HG03135 (cell line): ENCODE measurements at regions not wholly inside any gene's neighbourhood (a gene's known extent, or its start where the extent isn't known, plus 50 kb on each side); places are given as distances from the start of the nearest gene placed in this dataset.
"Not testable (repeated sequence)": the region's sequence is repeated elsewhere in the genome, so short reads cannot be mapped to it uniquely, and the experiment has no call there.

Experiments
- ATAC-seq: cut with Tn5 transposase; IDR thresholded peaks from one replicate; pipeline ENCODE4 v1.9.1; 2021; ENCODE audit warnings: mild to moderate bottlenecking, moderate library complexity; ENCODE audit not compliant: unreplicated experiment

DNA sequence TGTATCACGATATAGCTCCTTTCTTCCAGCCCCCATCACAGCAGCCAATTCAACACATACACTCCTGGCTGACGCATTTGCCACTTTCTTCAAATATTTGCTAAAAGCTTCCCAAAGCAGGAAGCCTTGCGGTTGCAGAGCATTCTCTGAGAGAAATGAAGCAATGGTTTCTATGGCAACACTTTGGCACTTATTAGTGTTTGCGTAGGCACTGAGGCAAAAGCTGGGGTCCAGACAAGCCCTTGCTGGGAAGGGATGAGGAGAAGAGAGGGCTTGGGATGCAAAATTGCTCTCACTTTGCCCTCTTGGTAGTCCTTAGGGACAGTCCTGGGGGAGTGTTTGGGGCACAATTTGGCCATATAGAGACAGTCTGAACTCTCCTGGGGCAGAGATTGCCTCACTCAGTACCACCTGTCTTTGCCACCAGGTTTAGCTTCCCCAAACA, 55.0 kb upstream of the PAK3 start:
- ATAC-seq, result no peak

DNA sequence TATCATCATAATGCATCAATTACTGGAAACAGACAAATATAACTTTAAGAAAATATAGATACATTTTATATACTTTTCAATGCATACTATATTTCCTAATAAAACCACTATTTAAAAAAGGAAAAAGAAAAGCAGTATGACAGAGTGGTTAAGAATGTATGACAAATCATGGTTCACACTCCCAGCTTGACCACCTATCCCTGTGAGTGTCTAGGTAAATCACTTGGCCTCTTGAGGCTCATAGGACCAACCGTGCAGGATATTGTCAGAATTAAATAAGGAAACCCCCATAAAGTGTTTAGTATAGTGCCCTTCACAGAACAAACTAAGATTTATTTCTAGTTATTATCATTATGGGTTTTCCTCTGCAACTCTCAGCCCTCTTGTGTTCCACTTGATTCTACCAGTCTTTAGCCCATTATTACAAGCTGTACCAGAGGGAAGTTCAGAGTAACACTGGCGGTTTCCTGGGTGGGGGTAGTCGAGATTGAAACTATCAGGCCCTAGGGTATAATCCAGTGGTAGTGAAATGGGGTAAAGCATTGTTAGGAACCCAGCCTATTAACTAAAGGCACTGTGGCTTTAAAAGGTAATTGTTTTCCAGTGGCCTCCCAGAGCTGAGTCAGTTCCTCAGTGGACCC, 55.5 kb upstream of the PAK3 start:
- no peak for ATAC-seq

DNA sequence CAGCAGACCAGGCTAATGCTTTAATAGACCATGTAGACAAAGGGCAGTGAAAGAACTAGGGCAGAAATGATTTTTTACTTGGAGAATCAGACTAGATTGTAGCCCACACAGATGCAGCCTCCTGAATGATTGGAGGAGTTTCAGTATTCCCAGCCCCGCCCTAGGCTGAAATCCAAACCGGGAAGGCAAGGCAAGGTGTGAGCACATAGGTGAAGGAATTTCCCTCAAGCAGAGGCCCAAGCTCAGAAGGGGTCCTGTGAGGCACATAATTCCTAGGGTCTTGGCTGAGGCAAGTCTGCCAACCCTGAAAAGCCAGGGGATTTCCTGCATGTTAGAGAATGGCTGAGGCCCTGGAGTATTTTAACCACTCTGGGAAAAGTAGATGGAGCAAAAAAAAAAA, 56.4 kb upstream of the PAK3 start:
- no peak for ATAC-seq

DNA sequence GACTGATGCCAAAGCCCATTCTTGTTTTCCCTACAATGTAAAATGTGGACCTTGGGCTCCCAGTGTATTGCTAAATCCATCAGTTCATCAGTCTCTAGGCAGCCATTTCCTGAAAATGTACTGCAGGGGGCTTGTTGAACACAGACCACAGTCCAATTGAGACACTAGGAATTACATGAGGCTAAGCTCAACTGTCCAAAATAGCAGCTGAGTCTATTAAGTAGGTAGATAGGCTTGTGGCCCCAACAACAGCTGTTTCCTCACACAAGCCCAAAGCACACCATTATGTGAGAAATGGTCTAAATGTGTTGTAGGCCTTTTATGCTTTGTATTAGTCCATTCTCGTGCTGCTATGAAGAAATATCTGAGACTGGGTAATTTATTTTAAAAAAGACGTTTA, 60.0 kb upstream of the PAK3 start:
- ATAC-seq, result no peak

DNA sequence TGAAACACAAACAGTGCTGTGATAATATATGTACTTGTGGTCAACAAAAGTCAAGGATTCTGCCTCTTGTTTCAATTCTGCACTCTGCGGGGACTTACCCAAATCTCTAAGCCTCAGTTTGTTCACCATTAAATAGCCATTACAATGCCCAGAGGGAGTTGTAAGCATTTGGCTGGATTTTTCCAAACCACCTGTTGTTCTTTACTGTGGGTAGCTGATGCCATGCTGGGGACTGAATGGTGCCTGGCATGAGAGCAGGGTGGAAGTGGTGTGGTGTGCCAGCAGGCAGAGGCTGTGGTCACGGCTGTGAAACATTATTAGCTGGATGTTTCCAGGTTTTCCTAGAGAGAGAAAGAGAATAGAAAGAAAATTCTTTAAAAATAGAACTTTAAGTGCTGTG, 60.7 kb upstream of the PAK3 start:
- no peak for ATAC-seq

DNA sequence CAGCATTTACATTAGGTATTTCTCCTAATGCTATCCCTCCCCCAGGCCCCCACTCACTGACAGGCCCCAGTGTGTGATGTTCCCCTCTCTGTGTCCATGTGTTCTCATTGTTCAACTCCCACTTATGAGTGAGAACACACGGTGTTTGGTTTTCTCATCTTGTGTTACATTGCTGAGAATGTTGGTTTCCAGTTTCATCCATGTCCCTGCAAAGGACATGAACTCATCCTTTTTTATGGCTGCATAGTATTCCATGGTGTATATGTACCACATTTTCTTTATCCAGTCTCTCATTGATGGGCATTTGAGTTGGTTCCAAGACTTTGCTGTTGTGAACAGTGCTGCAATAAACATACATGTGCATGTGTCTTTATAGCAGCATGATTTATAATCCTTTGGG, 73.0 kb upstream of the PAK3 start:
- not testable (repeated sequence) for ATAC-seq

DNA sequence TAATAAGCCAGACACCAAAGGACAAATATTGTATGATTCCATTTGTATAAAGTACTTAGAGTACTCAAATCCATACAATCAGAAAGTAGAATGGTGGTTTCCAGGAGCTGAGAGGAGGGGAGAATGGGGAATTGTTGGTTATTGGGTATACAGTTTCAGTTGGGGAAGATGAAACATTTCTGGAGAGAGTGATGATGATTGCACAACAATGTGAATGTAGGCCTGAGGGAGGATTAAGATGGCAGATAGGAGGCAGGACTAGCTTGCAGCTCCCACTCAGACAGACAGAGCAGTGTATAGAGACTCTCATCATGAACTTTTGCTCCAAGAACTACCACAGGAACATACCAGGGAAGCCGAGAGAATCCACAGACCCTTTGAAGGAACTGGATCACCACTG, 75.7 kb upstream of the PAK3 start:
- ATAC-seq, result no peak

DNA sequence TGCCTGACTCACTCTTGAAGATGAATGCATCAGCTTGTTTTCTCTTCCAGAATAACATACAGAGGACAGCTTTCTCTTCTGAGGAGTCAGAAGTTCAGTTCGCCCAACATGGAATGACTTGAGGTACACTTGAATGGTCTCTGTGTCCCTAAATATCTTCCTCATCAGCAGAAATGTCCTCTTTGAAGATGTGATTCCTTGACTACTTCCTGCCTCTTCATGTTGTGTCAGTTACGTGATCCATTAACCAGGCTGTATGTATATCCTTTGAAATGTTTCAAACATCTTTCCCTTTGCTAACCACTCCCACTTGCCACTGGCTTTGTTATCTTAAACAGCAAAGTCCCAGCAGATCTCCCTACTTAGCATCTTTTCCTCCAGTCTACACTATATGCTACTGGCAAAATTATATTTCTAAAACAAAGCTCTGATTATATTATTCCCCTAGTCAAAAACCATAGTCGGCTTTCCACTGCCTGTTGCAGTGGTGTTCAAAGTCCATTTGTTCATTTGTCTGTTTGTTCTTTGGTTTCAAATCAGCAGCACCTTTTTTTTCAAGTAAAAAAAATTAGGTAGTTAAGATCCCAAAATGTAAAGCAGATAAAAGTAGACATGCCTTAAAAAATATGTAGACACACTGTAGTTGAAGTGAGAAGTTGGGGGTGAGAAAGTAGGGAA, 82.1 kb upstream of the PAK3 start:
- ATAC-seq, result no peak

DNA sequence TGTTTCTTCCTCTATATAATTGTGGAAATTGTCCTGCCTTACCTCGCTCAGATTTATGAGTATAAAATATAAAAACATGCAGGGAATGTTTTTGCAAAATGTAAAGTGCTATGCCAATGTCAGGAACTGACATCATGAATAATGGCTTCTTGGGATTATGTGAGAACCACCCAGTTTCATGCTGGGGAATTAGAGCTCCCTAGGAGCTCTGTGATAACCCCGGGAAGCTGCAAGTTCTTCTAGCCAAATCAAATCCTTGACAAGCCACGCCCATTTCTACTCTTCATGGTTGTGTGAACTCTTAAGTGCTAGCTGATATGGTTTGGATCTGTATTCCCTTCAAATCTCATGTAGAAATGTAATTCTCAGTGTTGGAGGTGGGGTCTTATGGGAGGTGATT, 85.9 kb upstream of the PAK3 start:
- no peak for ATAC-seq

DNA sequence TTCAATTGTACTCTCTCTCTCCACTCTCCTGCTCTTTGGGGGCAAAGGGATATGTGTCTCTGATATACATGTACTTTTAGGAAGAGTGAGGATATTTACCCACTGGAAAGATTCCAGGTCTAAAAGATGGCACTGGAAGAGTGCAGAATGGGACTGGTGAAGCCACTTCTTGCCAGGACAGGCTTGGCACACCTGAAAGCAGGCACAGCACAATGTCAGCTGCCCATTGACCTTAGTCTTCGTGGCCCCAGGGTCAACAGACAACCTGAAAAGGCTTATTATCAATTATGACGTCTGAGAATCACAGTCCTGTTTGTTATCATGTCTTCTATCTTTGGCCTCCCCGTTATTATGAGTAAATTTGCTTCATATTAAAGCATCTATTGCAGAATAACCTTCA, 86.7 kb upstream of the PAK3 start:
- ATAC-seq, result no peak

DNA sequence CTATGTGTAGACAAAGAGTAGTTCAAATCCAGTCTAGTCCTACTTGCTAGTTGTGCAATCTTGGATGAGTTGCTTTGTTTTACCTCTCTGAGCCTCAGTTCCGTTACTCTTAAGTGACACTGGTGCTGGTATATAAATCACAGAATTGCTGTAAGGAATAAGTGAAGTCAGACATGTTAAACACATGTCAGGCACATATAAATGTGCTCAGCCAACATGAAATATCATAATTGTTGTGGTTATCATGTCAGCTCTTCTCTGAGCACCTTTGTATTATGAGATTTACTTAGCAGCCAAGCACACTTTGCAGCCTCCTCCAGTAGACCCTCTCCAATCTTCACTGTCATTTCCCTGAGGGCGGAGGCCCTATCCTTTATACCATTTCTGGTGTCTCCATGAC, 87.9 kb upstream of the PAK3 start:
- ATAC-seq, result no peak

DNA sequence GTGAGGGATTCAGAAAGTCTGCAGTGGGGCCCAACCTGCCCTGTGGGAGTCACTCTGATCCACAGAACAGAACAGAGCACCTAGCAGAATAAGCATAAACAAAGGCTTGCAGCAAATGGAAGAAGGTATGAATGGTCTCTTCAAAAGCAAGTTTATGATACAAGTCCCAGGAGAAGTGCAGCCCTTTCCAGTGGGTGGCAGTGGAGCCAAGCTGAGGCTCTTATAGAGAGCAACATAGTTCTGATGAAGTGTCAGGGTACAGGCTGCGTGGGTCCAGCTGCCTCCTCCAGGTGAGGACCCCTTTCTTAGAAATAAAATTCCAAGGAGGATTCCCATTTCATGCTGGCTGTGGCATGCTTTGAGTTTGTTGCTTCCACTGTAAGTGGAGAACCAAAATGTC, 88.8 kb upstream of the PAK3 start:
- ATAC-seq, result no peak

DNA sequence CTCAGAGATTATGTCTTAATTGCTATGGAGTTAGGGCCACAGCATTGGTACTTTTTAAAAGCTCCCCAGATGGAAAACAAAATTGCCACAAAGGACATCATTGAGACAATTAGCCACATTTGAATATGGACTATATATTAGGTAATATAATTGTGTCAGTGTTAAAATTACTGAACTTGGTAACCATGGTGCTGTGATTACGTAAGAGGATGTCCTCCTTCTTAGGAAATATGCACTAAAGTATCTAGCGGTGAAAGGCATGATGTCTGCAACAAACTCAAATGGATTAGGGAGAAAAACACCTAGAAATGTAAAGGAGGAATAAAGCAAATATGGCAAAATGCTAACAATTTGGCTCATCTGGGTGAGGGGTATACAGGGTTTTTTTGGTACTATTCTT, 89.9 kb upstream of the PAK3 start:
- ATAC-seq, result no peak

DNA sequence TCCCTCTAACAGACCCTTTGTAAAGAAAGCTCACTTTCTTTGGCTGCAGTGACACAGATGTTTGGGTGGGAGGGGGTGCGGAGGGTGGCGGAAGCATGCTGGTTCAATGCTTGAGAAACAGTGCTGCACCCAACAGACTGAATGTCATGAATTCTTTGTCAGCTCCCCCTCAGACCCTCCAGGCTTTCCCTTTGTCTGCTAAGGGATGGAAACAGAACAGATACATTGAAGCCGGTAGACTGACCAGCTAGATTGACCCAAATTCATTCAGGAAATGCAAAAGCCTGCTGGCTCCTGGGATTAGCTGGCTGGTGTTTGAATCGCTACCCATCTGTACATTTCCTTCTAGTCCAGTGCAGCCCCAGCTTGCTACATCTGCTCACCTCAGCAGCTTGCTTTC, 90.8 kb upstream of the PAK3 start:
- ATAC-seq, result no peak

DNA sequence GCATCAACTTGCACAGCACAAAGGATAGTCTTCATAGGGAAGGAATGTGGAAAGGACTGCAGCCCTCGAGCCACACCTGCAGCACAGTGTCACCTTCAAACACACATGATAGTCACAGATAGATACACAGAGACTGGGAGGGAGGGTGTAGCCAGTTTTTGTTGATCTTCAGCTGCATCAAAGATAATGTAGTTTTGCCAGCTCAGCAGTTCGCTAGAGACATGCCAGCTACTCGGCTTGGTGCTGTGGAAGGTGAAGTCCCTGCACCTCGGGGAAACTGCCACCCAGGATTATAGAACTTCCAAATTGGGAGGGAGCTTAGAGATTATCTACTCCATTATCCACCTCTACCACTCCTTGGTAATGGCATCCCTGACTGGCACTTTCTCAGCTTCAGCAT, 92.9 kb upstream of the PAK3 start:
- no peak for ATAC-seq

DNA sequence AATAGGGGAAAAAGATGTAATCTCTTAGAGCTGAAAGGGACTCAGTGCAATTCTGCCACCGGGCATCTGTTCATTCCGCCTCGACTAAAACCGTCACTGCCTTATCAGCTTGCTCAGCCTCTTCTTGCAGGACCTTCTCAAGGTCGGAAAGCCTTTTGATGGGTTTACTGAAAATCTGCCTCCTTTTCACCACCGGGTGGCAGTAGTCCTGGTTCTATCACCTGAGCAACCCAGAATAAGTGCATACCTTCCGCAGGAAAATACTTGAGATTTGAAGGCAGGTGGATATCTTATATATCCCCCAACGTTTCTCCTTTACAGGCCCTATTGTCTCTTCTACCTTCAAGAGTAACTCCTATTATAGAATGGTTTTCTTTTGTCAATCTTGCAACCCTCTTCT, 103.4 kb upstream of the PAK3 start:
- ATAC-seq, result no peak

DNA sequence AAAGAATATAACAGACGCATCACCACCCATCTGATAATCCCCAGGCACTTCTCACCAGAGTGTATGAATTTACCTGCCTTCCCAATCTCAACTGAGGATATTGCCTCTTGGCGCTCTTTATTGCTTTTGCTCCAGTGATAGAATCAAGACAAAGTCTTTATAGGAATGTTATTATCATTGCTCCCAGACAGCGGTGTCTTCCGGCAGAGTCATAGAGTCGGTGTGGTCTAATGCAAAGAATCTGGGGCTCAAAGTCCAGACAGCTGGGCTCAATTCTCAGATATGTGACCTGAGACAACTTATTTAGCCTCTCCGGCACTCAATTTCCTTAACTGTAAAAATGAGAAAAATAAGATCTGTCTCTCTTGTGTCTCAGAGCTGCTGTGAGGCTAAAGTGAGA, 106.1 kb upstream of the PAK3 start:
- no peak for ATAC-seq

DNA sequence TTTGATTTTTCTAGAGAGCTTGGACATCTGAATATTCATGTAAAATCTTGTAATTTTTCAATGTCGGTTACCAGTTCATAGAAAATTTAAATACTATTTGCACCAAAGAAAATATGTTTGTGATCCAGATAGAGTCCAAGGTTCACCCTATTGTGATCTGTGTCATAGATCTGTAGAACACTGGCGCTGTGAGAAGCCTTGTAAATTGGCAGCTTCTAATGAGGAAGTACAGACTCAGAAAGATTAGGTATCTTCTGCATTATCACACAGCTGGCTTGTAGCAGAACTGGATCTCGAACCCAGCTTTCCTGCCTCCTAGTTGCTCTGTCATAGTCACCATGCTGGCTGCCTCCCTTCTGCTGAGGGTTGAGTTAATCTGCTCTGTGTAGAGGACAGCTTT, 106.5 kb upstream of the PAK3 start:
- ATAC-seq, result no peak

DNA sequence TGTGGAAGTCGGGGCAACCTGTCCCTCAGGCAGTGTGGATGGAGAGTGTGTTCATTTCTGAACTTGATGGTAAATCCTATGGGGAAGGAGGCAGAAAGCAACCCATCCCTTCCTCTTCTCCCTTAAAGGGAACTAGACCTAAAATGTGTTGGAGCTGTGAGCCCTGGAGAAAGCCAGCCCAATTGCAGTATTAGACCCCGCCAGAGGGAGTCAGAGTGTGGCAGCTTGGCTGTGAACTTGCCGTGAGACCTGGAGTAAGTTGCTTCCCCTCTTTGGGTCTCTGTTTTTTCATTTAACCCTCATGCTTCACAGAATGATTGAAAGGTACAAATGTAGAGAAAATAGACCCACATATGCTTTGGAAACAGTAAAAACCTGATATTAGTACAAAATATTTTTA, 108.7 kb upstream of the PAK3 start:
- no peak for ATAC-seq

DNA sequence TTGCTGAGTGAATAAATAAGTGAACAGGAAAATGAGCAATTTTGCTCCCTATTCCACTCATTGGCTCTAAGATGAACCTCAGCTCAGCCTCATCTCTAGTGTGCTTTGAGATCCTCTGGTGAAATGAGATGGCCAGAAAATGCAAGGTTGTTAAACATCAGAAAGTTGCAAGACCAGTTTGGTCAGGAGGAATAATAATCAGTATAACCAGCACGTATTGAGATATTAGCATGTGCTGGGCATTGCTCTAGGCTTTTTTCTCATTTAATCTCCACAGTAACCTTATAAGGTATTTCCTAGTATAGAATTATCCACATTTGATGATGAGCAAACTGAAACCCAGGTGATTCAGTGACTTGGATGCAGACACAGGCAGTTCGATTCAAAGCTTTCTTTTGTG, 110.5 kb upstream of the PAK3 start:
- ATAC-seq, result no peak

DNA sequence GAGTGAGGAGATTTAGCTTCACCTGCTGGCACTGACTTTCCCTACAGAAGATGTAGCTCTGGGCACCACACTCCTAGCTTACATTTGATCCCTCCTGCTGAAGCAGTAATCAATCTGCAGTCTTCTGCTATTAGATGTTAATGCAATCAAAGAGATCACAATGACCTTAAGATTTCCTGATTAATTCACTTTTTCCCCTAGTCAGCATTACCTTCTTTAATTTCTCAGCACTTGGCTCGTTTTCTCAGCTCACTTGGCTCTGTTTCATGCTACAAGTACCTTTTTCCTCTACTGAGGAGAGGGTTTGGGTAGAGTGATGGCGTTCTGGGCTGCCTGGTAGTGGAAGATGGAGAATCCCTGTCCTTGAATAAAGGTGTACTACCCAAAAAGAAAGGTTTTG, 113.0 kb upstream of the PAK3 start:
- no peak for ATAC-seq

DNA sequence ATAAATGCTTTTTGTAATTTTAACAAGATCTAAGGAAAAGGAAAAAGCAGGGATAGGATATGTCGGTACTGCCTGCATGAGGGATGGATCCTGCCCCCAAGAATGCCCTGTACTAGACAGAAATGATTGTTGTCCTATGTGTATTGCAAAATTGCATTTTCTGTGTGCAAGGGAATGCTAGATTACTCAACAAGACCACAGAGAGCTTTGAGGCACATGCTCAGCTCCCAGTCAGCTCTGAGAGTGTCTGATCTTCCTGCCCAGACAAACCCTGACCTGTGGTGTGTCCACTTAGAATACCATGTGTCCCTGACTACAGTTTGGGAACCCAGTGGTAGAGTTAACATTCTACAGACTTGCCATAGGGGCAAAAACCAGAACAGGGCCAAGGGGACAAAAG, 129.2 kb upstream of the PAK3 start:
- ATAC-seq, result no peak

DNA sequence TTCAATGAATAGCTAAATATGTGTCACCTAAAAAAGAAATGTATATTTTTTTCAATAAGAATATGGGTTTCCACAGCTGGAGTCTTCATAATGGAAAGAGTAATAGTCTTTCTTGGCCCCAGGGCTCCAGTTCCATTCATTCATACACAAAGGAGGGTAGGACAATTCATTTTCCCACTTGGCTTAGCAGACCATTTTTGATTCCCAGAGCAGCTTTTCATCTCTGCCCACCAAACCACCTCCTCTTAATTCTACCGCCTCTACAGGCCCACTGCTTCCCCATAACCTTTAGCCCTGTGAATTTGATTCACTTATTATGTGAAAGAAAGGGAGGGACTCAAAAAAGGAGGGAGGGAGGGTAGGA, 129.9 kb upstream of the PAK3 start:
- ATAC-seq, result no peak
